ENCODE measurements at regions not wholly inside any gene's neighbourhood (a gene's known extent, or its start where the extent isn't known, plus 50 kb on each side); places are given as distances from the start of the nearest gene placed in this dataset.

DNA sequence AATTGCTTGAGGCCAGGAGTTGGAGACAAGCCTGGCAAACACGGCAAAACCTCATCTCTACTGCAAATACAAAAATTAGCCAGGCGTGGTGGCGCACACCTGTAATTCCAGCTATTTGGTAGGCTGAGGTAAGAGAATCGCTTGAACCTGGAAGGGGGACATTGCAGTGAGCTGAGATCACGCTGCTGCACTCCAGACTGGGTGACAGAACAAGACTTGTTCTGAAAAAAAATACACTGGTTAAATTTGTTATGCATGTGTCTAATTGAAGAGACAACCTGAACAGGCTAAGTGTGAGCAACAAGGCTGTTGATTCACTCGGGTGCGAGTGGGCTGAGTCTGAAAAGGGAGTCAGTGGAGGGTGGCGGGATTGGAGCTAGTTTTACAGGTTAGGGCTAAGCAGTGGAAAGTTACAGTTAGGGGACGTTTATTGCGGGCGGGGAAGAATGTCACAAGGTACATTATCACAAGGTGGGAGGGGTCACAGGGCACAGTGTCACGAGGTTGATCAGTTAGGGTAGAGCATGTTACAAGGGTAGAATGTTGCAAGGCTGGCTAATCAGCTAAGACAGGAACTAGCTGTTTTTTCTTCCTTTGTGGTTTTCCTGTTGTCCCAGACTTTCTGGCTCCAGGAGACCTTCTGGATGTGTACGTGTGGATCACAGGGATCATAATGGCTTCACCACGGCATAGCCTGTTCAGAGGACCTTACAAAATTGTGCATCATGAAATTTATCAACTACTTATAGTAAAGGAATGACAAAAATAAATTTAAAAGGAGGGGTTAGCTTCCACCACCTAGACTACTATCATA lies 115.8 kb downstream of the NAA11 start:
- no peaks in the 10 kb centered on the region for H3K27me3 ChIP-seq (replicated peaks in 1 of 4; ENCODE audit: control extremely low read depth in 1 of 4, control insufficient read depth in 3 of 4, insufficient read depth in 4 of 4, low read length in 3 of 4)
- H3K4me1 ChIP-seq (ENCODE audit: control insufficient read depth in 2 of 2, insufficient read depth in 2 of 2, low read length in 2 of 2), result peaks cover 0 to 3% of the 10 kb centered on the region in 2 donors
- ATAC-seq (ENCODE audit: low read depth), result no peak
- Mint-ChIP-seq H3K27ac (no peak overlapping the region), H3K4me3 (no peak overlapping the region), H3K4me1 (peaks cover 4% of the 10 kb centered on the region), H3K9me3 (ENCODE audit: insufficient read depth) (peaks cover 3% of the 10 kb centered on the region), H3K27me3 (no peaks in the 10 kb centered on the region)
- no peak overlapping the region for H3K4me2 ChIP-seq (replicated peaks; ENCODE audit: low read depth, low read length, poor library complexity, severe bottlenecking)
- H3K27ac ChIP-seq (ENCODE audit: low read length in 2 of 2), result no peak overlapping the region
- no peaks in the 10 kb centered on the region for H3K9me3 ChIP-seq (ENCODE audit: control extremely low read depth in 1 of 3, control insufficient read depth in 2 of 3, insufficient read depth in 1 of 3, low read length in 2 of 3)
- H3K9ac ChIP-seq (ENCODE audit: low read length), result no peak overlapping the region
- TF ChIP-seq, protein P1, sequence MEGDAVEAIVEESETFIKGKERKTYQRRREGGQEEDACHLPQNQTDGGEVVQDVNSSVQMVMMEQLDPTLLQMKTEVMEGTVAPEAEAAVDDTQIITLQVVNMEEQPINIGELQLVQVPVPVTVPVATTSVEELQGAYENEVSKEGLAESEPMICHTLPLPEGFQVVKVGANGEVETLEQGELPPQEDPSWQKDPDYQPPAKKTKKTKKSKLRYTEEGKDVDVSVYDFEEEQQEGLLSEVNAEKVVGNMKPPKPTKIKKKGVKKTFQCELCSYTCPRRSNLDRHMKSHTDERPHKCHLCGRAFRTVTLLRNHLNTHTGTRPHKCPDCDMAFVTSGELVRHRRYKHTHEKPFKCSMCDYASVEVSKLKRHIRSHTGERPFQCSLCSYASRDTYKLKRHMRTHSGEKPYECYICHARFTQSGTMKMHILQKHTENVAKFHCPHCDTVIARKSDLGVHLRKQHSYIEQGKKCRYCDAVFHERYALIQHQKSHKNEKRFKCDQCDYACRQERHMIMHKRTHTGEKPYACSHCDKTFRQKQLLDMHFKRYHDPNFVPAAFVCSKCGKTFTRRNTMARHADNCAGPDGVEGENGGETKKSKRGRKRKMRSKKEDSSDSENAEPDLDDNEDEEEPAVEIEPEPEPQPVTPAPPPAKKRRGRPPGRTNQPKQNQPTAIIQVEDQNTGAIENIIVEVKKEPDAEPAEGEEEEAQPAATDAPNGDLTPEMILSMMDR (IDR thresholded peaks at IDR 0.05), result no peak
- no peak for TF ChIP-seq EZH2 (IDR thresholded peaks at IDR 0.05; ENCODE audit: borderline replicate concordance, insufficient read depth, low read depth, low read length, poor library complexity, severe bottlenecking)
- ChIA-PET POLR2A (no interaction called here), CTCF (no interaction called here)
- H4K20me1 ChIP-seq (ENCODE audit: control insufficient read depth, insufficient read depth, low read length, poor library complexity, severe bottlenecking), result no peaks in the 10 kb centered on the region
- H3K4me3 ChIP-seq (ENCODE audit: control extremely low read depth in 1 of 5, extremely low read depth in 1 of 5, insufficient read depth in 1 of 5, low read depth in 2 of 5, low read length in 4 of 5), result no peak overlapping the region
- no peaks in the 10 kb centered on the region for H3K36me3 ChIP-seq (replicated peaks in 1 of 2; ENCODE audit: control extremely low read depth in 1 of 2, control insufficient read depth in 1 of 2, extremely low read depth in 1 of 2, insufficient read depth in 2 of 2, low read length in 1 of 2)
- no peaks in the 10 kb centered on the region for H3K79me2 ChIP-seq (ENCODE audit: control insufficient read depth, insufficient read depth, low read length)
- DNase-seq, result no peak
- H2AFZ ChIP-seq (ENCODE audit: insufficient read depth, low read depth, low read length, poor library complexity, severe bottlenecking), result peak overlapping the region; percentile 16
- intact Hi-C loops (cut with micrococcal nuclease), result no loop called here
- WGBS (ENCODE audit: insufficient coverage), result 40% methylated on average over 10 of the region's 14 CpGs

DNA sequence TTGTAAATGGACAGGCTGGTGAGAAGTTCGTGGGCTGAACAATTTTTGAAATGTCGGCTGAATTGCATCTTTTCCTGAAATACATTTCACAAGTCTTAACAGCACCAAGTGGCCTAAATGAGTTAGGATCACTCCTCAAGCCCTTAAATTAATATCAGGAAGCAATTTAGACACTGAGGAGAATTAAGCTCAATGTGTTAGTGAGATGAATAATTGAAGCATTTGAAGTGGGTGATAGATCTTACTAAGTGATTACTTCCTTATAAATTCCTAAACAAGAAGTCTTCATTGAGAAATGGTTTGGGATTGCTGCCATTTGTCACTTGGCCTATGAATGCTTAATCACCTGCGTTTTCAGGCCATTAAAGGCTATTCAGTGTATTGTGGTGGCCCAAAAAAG lies 116.8 kb downstream of the NAA11 start:
- no peak overlapping the region for H3K27ac ChIP-seq (ENCODE audit: low read length in 2 of 2)
- H3K79me2 ChIP-seq (ENCODE audit: control insufficient read depth, insufficient read depth, low read length), result no peaks in the 10 kb centered on the region
- ChIA-PET CTCF (no interaction called here), POLR2A (no interaction called here)
- no peaks in the 10 kb centered on the region for H3K9me3 ChIP-seq (ENCODE audit: control extremely low read depth in 1 of 3, control insufficient read depth in 2 of 3, insufficient read depth in 1 of 3, low read length in 2 of 3)
- no peak overlapping the region for H3K9ac ChIP-seq (ENCODE audit: low read length)
- no peak overlapping the region for H3K4me2 ChIP-seq (replicated peaks; ENCODE audit: low read depth, low read length, poor library complexity, severe bottlenecking)
- peaks cover 3% of the 10 kb centered on the region for H3K9me3 Mint-ChIP-seq (ENCODE audit: insufficient read depth)
- H3K4me3 ChIP-seq (ENCODE audit: control extremely low read depth in 1 of 5, extremely low read depth in 1 of 5, insufficient read depth in 1 of 5, low read depth in 2 of 5, low read length in 4 of 5), result no peak overlapping the region
- H4K20me1 ChIP-seq (ENCODE audit: control insufficient read depth, insufficient read depth, low read length, poor library complexity, severe bottlenecking), result no peaks in the 10 kb centered on the region
- DNase-seq (no peak), ATAC-seq (ENCODE audit: low read depth) (no peak)
- H3K4me1 Mint-ChIP-seq, result peaks cover 4% of the 10 kb centered on the region
- no peaks in the 10 kb centered on the region for H3K27me3 Mint-ChIP-seq
- intact Hi-C loops (cut with micrococcal nuclease), result no loop called here
- no peaks in the 10 kb centered on the region for H3K27me3 ChIP-seq (replicated peaks in 1 of 4; ENCODE audit: control extremely low read depth in 1 of 4, control insufficient read depth in 3 of 4, insufficient read depth in 4 of 4, low read length in 3 of 4)
- peaks cover 0 to 3% of the 10 kb centered on the region in 2 donors for H3K4me1 ChIP-seq (ENCODE audit: control insufficient read depth in 2 of 2, insufficient read depth in 2 of 2, low read length in 2 of 2)
- no CpG with 5 or more reads among the region's 3 CpGs for WGBS (ENCODE audit: insufficient coverage)
- H3K4me3 Mint-ChIP-seq, result no peak overlapping the region
- no peak for TF ChIP-seq EZH2 (IDR thresholded peaks at IDR 0.05; ENCODE audit: borderline replicate concordance, insufficient read depth, low read depth, low read length, poor library complexity, severe bottlenecking)
- TF ChIP-seq, protein P1 (IDR thresholded peaks at IDR 0.05), result no peak
- no peak overlapping the region for H2AFZ ChIP-seq (ENCODE audit: insufficient read depth, low read depth, low read length, poor library complexity, severe bottlenecking)
- no peaks in the 10 kb centered on the region for H3K36me3 ChIP-seq (replicated peaks in 1 of 2; ENCODE audit: control extremely low read depth in 1 of 2, control insufficient read depth in 1 of 2, extremely low read depth in 1 of 2, insufficient read depth in 2 of 2, low read length in 1 of 2)
- H3K27ac Mint-ChIP-seq, result no peak overlapping the region
